K562 (cell line): ENCODE measurements at regions not wholly inside any gene's neighbourhood (a gene's known extent, or its start where the extent isn't known, plus 50 kb on each side); places are given as distances from the start of the nearest gene placed in this dataset.
"Not testable (repeated sequence)": the region's sequence is repeated elsewhere in the genome, so short reads cannot be mapped to it uniquely, and the experiment has no call there.

ENCODE experiments used
- ATAC-seq: fragments of 200-7000 bp; cut with Tn5 transposase; 3 replicates; pipeline ENCODE4 v1.9.1; 2020; ENCODE audit warnings: moderate library complexity
- BruUV-seq: library from RNA; stranded (reverse); fragments of 400-500 nt; replicated peaks from 2 replicates; lab custom pipeline; 2021; lab: Mats Ljungman, UMichigan
- CTCF ChIA-PET: fragments of 300-600 bp; formaldehyde crosslinking; extraction: SDS; loops from one replicate; lab custom pipeline; 2021; ENCODE audit warnings: low intra/inter-chr PET ratio; lab: Yijun Ruan, JAX
- POLR2A ChIA-PET: fragments of 300-600, 350-650 bp; sonication (Branson Sonifier 250); formaldehyde crosslinking; extraction: SDS; loops from one replicate; lab custom pipeline; 2021; ENCODE audit warnings: antibody characterized with exemption, inconsistent platforms; lab: Yijun Ruan, JAX
- DNase-seq, 4 experiments: peaks; one replicate each; pipeline versions ENCODE4 v3.0.0 to v3.0.0-alpha.2; 2011 to 2018; ENCODE audit warnings: low spot score in 3 of 4, mixed read lengths in 3 of 4; ENCODE audit errors: extremely low read depth in 1 of 4
- FAIRE-seq: peaks from 2 replicates; lab custom pipeline; 2011; peaks lifted over from hg19 to GRCh38; lab: Jason Lieb, UNC
- H2AFZ ChIP-seq: 2 replicates; pipeline ENCODE4 v1.6.0; 2011; ENCODE audit warnings: low read depth, low read length, control low read depth, inconsistent platforms
- H3K27ac ChIP-seq: fragments of 200-600 bp; 3 replicates; pipeline ENCODE4 v1.8.0; 2011; ENCODE audit warnings: low read depth, mild to moderate bottlenecking, control low read depth, inconsistent platforms, low read length, moderate library complexity, mixed read lengths; ENCODE audit errors: extremely low read depth
- H3K27me3 ChIP-seq, 2 experiments: fragments of 300-600 bp in 1 of 2; 2 replicates in 1 of 2; 3 replicates in 1 of 2; pipeline versions ENCODE4 v1.6.0 to v1.8.0; 2011; ENCODE audit warnings: inconsistent platforms in 2 of 2, low read length in 2 of 2, mild to moderate bottlenecking in 1 of 2, mixed read lengths in 1 of 2, moderate library complexity in 1 of 2; ENCODE audit not compliant: control insufficient read depth in 2 of 2, insufficient read depth in 2 of 2
- H3K36me3 ChIP-seq: fragments of 300-600 bp; 3 replicates; pipeline ENCODE4 v1.8.0; 2011; ENCODE audit warnings: mild to moderate bottlenecking, low read length, inconsistent platforms; ENCODE audit not compliant: control insufficient read depth, insufficient read depth
- H3K4me1 ChIP-seq, 2 experiments: fragments of 200-600 bp in 1 of 2; replicated peaks in 1 of 2; 2 replicates in 1 of 2; 3 replicates in 1 of 2; pipeline versions ENCODE4 v1.5.1 to v1.8.0; 2011; ENCODE audit warnings: inconsistent platforms in 2 of 2, low read length in 2 of 2, mild to moderate bottlenecking in 1 of 2, mixed read lengths in 1 of 2, moderate library complexity in 1 of 2; ENCODE audit not compliant: control insufficient read depth in 2 of 2, insufficient read depth in 2 of 2
- H3K4me2 ChIP-seq: 2 replicates; pipeline ENCODE4 v1.6.1; 2011; ENCODE audit warnings: low read length, control low read depth, inconsistent platforms, mixed read lengths; ENCODE audit not compliant: insufficient read depth
- H3K4me3 ChIP-seq: fragments of 200-600 bp; sonication (generic), shearing (Covaris generic); 2 replicates; pipeline ENCODE4 v1.5.1; 2016; ENCODE audit warnings: control low read depth, inconsistent platforms
- H3K79me2 ChIP-seq: fragments of 200-600 bp; 3 replicates; pipeline ENCODE4 v1.8.0; 2011; ENCODE audit warnings: low read length, inconsistent platforms; ENCODE audit not compliant: control insufficient read depth, insufficient read depth
- H3K9ac ChIP-seq, 2 experiments: 2 replicates each; pipeline versions ENCODE4 v1.6.0 to v1.6.1; 2011; ENCODE audit warnings: low read depth in 2 of 2, low read length in 2 of 2, control low read depth in 1 of 2, inconsistent platforms in 1 of 2, mild to moderate bottlenecking in 1 of 2, mixed read lengths in 1 of 2; ENCODE audit not compliant: insufficient read depth in 1 of 2
- H3K9me1 ChIP-seq: one replicate; pipeline ENCODE4 v1.6.0; 2011; ENCODE audit warnings: inconsistent platforms, mild to moderate bottlenecking, low read length, moderate library complexity; ENCODE audit not compliant: control insufficient read depth, insufficient read depth
- H3K9me3 ChIP-seq: replicated peaks from 2 replicates; pipeline ENCODE4 v1.5.1; 2011; ENCODE audit warnings: low read depth, low read length, inconsistent platforms; ENCODE audit not compliant: control insufficient read depth, insufficient read depth
- H4K20me1 ChIP-seq: replicated peaks from 2 replicates; pipeline ENCODE4 v1.6.1; 2011; ENCODE audit warnings: low read length, inconsistent platforms, mixed read lengths; ENCODE audit not compliant: control insufficient read depth, insufficient read depth
- WGBS: fragments of 100-300 bp; shearing (Covaris generic); methylation state at CpG from one replicate; pipeline ENCODE4 v1.1.6; 2016; ENCODE audit warnings: low coverage, mixed read lengths; ENCODE audit not compliant: insufficient coverage; ENCODE audit errors: missing lambda C conversion rate; 5-methylcytosine and 5-hydroxymethylcytosine counted together
- in situ Hi-C: fragments of 300-500 bp; cut with MboI; formaldehyde crosslinking; loops from 4 replicates; pipeline ENCODE4 v1.15.0; 2018; ENCODE audit warnings: inconsistent platforms, mixed read lengths
- intact Hi-C: fragments of 100-400 bp; cut with micrococcal nuclease; formaldehyde crosslinking; loops from 2 replicates; pipeline ENCODE4 v1.14.2; 2022

DNA sequence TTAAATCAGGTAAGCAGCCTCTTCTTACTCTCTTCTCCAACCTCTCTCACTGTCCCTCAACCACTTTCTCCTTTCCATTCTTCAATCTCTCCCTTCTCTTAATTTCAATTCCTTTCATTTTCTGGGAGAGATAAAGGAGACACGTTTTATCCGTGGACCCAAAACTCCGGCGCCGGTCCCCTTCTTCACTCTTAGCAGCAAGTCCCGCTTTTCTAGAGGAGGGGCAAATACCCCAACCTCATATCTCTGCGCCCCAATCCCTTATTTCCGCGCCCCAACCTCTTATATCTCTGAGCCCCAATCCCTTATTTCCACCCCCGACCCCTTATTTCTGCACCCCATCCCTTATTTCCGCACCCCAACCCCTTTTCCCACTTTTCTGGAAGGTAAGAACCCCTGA, 691.6 kb downstream of the EFNA5 start:
- WGBS = under 1% methylated on average over 8 of the region's 11 CpGs
- DNase-seq, H3K4me3 ChIP-seq, H3K27ac ChIP-seq, H3K9me1 ChIP-seq, intact Hi-C loops, FAIRE-seq, H3K36me3 ChIP-seq, H3K79me2 ChIP-seq, H3K9me3 ChIP-seq, H3K4me1 ChIP-seq, H4K20me1 ChIP-seq, CTCF ChIA-PET, ATAC-seq, H3K9ac ChIP-seq, H3K27me3 ChIP-seq, H3K4me2 ChIP-seq, BruUV-seq, H2AFZ ChIP-seq, in situ Hi-C loops, POLR2A ChIA-PET: not testable (repeated sequence)

DNA sequence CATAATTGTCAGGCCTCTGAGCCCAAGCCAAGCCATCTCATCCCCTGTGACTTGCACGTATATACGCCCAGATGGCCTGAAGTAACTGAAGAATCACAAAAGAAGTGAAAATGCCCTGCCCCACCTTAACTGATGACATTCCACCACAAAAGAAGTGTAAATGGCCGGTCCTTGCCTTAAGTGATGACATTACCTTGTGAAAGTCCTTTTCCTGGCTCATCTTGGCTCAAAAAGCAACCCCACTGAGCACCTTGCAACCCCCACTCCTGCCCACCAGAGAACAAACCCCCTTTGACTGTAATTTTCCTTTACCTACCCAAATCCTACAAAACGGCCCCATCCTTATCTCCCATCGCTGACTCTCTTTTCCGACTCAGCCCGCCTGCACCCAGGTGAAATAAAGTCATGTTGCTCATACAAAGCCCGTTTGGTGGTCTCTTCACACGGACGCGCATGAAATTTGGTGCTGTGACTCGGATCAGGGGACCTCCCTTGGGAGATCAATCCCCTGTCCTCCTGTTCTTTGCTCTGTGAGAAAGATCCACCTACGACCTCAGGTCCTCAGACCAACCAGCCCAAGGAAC, 692.1 kb downstream of the EFNA5 start:
- H4K20me1 ChIP-seq, BruUV-seq, H2AFZ ChIP-seq, intact Hi-C loops, H3K36me3 ChIP-seq, FAIRE-seq, H3K4me2 ChIP-seq, H3K9me3 ChIP-seq, in situ Hi-C loops, H3K27me3 ChIP-seq, DNase-seq, H3K79me2 ChIP-seq, ATAC-seq, H3K9me1 ChIP-seq, H3K4me1 ChIP-seq, POLR2A ChIA-PET, H3K4me3 ChIP-seq, CTCF ChIA-PET, H3K27ac ChIP-seq, H3K9ac ChIP-seq: not testable (repeated sequence)
- WGBS = 3% methylated on average over 10 of the region's 13 CpGs
